Prostate gland (tissue), 2 donors: ENCODE measurements at regions not wholly inside any gene's neighbourhood (a gene's known extent, or its start where the extent isn't known, plus 50 kb on each side); places are given as distances from the start of the nearest gene placed in this dataset.
"Not testable (repeated sequence)": the region's sequence is repeated elsewhere in the genome, so short reads cannot be mapped to it uniquely, and the experiment has no call there.

Experiments
- DNase-seq: peaks from one replicate; pipeline ENCODE4 v3.0.0-alpha.2; 2019; ENCODE audit warnings: low spot score
- H3K27ac ChIP-seq, 2 donors: fragments of 200-600 bp; sonication (generic); 2 replicates each; pipeline ENCODE4 v1.5.1; 2017 to 2019
- H3K27me3 ChIP-seq: fragments of 200-600 bp; sonication (generic); replicated peaks from 2 replicates; pipeline ENCODE4 v1.5.1; 2019; ENCODE audit not compliant: insufficient read depth
- H3K36me3 ChIP-seq, 2 donors: fragments of 200-600 bp; sonication (generic); 1 replicate in 1 of 2; 2 replicates in 1 of 2; pipeline versions ENCODE4 v1.5.1 to v1.8.1; 2017 to 2019
- H3K4me1 ChIP-seq: fragments of 200-600 bp; sonication (generic); replicated peaks from 2 replicates; pipeline ENCODE4 v1.5.1; 2019
- H3K4me3 ChIP-seq, 2 donors: fragments of 200-600 bp; sonication (generic); 2 replicates each; pipeline ENCODE4 v1.5.1; 2017 to 2019
- H3K9me3 ChIP-seq: fragments of 200-600 bp; sonication (generic); 2 replicates; pipeline ENCODE4 v1.5.1; 2017
- POLR2A ChIP-seq: fragments of 450-650 bp; IDR thresholded peaks from one replicate; pipeline ENCODE4 v1.6.1; 2016; ENCODE audit warnings: antibody characterized with exemption, mild to moderate bottlenecking
- POLR2AphosphoS5 ChIP-seq: sonication (generic); formaldehyde crosslinking; IDR thresholded peaks from one replicate; pipeline ENCODE4 v1.6.1; 2017; ENCODE audit warnings: antibody characterized with exemption
- WGBS: methylation state at CpG from one replicate; pipeline ENCODE4 v1.1.5; 2018; 5-methylcytosine and 5-hydroxymethylcytosine counted together
- intact Hi-C: fragments of 100-400 bp; cut with DNase I; formaldehyde crosslinking; loops from one replicate; pipeline ENCODE4 v1.14.2; 2022
- TF ChIP-seq, protein P1 (sequence below), 4 experiments: fragments of 200-600 bp in 2 of 4; fragments of 450-650 bp in 2 of 4; sonication (generic) in 2 of 4; IDR thresholded peaks; 1 replicate in 3 of 4; 2 replicates in 1 of 4; pipeline ENCODE4 v1.5.1; 2016 to 2019; ENCODE audit warnings: antibody characterized with exemption in 4 of 4, mild to moderate bottlenecking in 2 of 4, moderate library complexity in 2 of 4

DNA sequence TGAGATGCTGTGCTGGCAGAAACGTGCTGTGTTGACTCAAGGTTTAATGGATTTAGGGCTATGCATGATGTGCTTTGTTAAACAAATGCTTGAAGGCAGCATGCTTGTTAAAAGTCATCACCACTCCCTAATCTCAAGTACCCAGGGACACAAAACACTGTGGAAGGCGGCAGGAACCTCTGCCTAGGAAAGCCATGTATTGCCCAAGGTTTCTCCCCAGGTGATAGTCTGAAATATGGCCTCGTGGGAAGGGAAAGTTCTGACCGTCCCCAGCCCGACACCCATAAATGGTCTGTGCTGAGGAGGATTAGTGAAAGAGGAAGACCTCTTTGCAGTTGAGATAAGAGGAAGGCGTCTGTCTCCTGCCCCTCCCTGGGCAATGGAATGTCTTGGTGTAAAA lies 79.1 kb upstream of the PARP4 start:
- peak; percentile 80 for TF ChIP-seq POLR2AphosphoS5
- H3K4me3 ChIP-seq, intact Hi-C loops, H3K9me3 ChIP-seq, H3K36me3 ChIP-seq, H3K27me3 ChIP-seq, H3K4me1 ChIP-seq: not testable (repeated sequence)
- peak overlapping the region in 1 of 2 donors; percentile 41 for H3K27ac ChIP-seq
- peak; percentile 50 for DNase-seq
- 18% methylated on average over 6 of the region's 6 CpGs for WGBS

DNA sequence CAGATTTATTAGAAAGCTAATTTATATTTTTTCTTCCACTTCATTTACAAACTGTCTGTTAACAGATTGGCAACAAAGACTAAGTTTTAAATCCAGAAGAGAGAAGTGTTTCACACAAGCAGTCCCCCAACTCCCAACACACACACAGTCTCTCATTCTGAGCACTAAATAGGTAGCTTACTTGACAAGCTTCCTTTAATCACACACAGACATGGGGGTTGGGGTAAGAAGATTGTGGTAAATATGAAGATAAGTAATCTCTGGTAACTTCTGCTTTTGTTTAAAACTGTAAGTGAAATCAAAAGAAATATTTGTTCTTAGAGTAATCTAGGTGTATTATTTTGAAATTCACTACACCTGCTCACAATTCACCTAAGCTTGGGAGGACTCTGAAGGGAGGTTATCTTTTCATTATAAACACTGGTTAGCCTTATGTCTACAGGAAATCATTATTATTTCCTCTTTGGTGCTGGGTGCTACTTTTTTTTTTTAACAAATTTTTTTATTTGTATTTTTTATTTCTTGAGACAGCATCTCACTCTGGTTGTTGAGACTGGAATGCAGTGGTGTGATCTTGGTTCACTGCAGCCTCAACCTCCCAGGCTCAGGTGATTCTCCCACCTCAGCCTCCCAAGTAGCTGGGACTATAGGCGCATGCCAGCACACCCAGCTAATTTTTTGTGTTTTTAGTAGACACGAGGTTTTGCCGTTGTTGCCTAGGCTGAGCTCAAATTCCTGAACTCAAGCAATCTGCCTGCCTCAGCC lies 82.1 kb upstream of the ATP12A start:
- H3K9me3 ChIP-seq, DNase-seq, H3K27ac ChIP-seq, H3K4me1 ChIP-seq, H3K27me3 ChIP-seq, intact Hi-C loops, H3K4me3 ChIP-seq, H3K36me3 ChIP-seq: not testable (repeated sequence)
- WGBS = 76% methylated on average over 3 of the region's 3 CpGs

DNA sequence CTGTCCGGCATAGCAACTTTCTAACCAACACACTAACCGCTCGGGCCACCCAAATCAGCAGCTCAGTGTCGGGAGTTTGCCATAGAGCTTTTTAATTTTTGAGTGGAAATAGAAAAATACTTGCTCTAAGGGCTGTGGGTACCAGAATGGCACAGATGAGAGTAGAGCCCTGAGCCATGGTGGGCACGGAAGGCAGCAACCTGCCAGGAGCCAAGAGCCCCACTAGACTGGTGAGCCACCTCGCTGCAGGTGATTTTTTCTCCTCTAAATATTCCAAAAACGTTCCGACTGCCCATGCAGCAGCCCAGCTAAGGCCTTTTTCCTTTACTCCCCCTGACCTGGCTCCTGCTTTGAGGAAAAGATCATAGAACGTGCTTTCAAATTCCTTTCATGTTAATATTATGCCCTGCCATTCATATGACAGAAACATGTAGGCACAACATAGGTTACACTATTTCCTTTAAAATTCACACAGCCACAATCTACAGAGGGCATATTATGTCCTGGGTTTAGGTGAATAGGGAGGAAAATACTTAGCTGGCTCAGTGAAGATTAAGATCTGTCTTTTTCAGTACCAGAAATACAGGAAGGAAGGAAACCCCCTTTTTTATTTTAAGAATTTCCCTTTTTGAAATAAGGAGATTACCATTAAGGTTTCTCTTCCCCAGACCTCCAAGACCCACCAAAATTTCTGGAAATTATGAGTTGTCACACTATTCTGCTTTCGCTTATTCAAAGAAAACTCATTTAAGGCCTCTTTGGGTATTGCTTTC lies 81.0 kb upstream of the ATP12A start:
- H3K4me3 ChIP-seq, intact Hi-C loops, H3K27me3 ChIP-seq, DNase-seq, H3K27ac ChIP-seq, H3K36me3 ChIP-seq, H3K9me3 ChIP-seq, H3K4me1 ChIP-seq: not testable (repeated sequence)
- WGBS = 87% methylated on average over 10 of the region's 10 CpGs

DNA sequence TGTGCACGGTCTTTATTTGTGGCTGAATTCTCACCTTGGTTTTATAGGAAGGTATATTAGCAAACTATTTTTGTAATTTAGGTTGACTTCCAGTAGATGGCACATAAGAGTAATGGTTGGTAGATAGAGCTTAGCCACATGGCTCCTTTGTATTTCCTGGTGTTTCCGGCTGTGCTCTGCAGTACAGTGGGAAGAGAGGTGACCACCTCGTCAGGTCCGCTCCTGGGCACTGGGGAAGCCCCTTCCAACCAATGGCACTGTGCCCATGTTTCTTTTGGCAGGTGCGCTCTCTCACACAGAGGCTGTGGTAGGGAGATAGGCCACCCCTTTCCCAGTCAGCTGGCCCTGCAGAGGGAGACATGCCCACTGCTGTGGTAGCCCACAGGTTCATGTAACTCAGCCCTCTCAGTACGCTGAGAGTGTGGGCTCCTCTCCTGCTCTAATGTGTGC lies 74.3 kb upstream of the ATP12A start:
- Histone ChIP-seq H3K36me3 (no peaks in the 10 kb centered on the region), H3K27ac (no peak overlapping the region), H3K9me3 (no peaks in the 10 kb centered on the region), H3K27me3 (no peaks in the 10 kb centered on the region), H3K4me1 (no peaks in the 10 kb centered on the region), H3K4me3 (no peak overlapping the region)
- intact Hi-C loops = no loop called here
- DNase-seq = no peak
- TF ChIP-seq, protein P1, sequence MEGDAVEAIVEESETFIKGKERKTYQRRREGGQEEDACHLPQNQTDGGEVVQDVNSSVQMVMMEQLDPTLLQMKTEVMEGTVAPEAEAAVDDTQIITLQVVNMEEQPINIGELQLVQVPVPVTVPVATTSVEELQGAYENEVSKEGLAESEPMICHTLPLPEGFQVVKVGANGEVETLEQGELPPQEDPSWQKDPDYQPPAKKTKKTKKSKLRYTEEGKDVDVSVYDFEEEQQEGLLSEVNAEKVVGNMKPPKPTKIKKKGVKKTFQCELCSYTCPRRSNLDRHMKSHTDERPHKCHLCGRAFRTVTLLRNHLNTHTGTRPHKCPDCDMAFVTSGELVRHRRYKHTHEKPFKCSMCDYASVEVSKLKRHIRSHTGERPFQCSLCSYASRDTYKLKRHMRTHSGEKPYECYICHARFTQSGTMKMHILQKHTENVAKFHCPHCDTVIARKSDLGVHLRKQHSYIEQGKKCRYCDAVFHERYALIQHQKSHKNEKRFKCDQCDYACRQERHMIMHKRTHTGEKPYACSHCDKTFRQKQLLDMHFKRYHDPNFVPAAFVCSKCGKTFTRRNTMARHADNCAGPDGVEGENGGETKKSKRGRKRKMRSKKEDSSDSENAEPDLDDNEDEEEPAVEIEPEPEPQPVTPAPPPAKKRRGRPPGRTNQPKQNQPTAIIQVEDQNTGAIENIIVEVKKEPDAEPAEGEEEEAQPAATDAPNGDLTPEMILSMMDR (IDR thresholded peaks at IDR 0.05) = peak in 2 of 4 experiments; percentile 13 to 53
- TF ChIP-seq POLR2A = no peak
- 73% methylated on average over 6 of the region's 6 CpGs for WGBS

DNA sequence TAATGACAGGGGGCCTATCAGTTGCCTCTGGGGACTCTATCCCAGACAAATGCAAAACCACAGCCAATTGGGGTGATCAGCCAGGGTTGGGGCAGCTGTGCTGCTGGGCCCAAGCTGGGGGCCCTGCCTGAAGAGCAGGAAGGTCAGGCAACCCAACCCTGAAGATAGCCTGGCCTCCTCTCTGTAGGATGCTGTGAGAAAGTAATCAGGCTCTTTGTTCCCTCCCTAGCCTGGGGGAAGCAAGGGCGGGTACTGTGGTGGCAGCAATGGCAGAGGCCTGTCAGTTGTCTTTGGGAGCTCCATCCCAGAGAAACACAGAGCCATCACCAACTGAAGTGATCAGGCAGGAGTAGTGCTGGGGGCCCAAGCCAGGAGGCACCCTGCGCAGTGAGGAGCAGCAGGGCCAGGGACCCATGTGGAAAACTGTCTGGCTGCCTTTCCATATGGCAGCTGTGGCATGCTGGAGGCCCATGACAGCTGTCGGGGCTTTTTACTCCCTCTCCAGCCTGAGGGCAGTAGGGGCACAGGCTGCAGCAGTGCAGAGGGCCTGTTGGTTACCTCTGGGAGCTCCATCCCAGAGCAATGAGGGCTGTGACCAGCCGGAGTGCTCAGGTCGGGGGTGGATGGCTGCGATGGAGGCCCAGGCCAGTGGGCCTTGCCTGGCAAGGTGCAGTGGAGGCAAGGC lies 73.6 kb upstream of the ATP12A start:
- H3K4me1 ChIP-seq = no peaks in the 10 kb centered on the region
- TF ChIP-seq POLR2A = no peak
- TF ChIP-seq, protein P1 (IDR thresholded peaks at IDR 0.05) = no peak
- no peak for TF ChIP-seq POLR2AphosphoS5
- no peaks in the 10 kb centered on the region for H3K36me3 ChIP-seq
- no peaks in the 10 kb centered on the region for H3K27me3 ChIP-seq
- WGBS = 96% methylated on average over 6 of the region's 6 CpGs
- H3K27ac ChIP-seq = no peak overlapping the region
- H3K4me3 ChIP-seq = no peak overlapping the region
- intact Hi-C loops = no loop called here
- H3K9me3 ChIP-seq = no peaks in the 10 kb centered on the region
- DNase-seq = no peak

DNA sequence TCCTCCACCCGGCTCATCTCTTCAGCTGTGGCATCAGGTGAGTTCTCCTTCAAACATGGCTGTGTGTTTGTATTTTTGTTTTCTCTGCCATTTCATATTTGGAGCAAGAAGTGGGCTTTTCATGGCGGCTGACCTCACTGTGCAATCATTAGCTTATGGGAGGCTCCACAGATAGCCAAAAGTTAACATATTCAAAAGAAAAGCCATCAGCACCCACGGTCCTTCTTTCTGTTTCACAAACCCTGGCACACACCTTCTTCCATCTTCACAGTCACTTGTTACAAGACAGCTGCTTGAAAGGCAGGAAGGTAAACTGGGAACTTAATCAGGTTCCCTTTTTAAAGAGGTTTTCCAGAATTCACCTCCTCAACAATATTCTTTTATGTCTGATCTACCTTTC lies 69.3 kb upstream of the ATP12A start:
- Histone ChIP-seq H3K27ac (no peak overlapping the region), H3K9me3 (no peaks in the 10 kb centered on the region), H3K27me3 (no peaks in the 10 kb centered on the region), H3K4me1 (no peaks in the 10 kb centered on the region), H3K4me3 (no peak overlapping the region), H3K36me3 (no peaks in the 10 kb centered on the region)
- intact Hi-C loops = no loop called here
- TF ChIP-seq, protein P1 (IDR thresholded peaks at IDR 0.05) = no peak
- TF ChIP-seq POLR2AphosphoS5 (no peak), POLR2A (no peak)
- 86% methylated on average over 3 of the region's 3 CpGs for WGBS
- no peak for DNase-seq
